PC-9 (cell line): ENCODE measurements at regions not wholly inside any gene's neighbourhood (a gene's known extent, or its start where the extent isn't known, plus 50 kb on each side); places are given as distances from the start of the nearest gene placed in this dataset.

Source experiments
- BruUV-seq: library from RNA; stranded (reverse); fragments of 400-500 nt; replicated peaks from 2 replicates; lab custom pipeline; 2021; lab: Mats Ljungman, UMichigan
- CTCF ChIA-PET: fragments of 300-600 bp; sonication (Branson Sonifier 250); formaldehyde crosslinking; loops from one replicate; lab custom pipeline; 2022; ENCODE audit warnings: antibody characterized with exemption; lab: Charles Lee
- POLR2A ChIA-PET: fragments of 300-600 bp; sonication (Branson Sonifier 250); formaldehyde crosslinking; loops from one replicate; lab custom pipeline; 2022; ENCODE audit warnings: antibody characterized with exemption; ENCODE audit not compliant: unreplicated experiment; lab: Charles Lee
- DNase-seq, 2 experiments: peaks; one replicate each; pipeline versions ENCODE4 v3.0.0 to v3.0.0-alpha.2; 2015 to 2022; ENCODE audit warnings: mixed read lengths in 1 of 2
- H2AFZ ChIP-seq: fragments of 200-600 bp; sonication (generic); 2 replicates; pipeline ENCODE4 v1.8.1; 2017; ENCODE audit warnings: antibody characterized with exemption
- H3F3A ChIP-seq: fragments of 200-600 bp; sonication (generic); 2 replicates; pipeline ENCODE4 v1.8.1; 2017; ENCODE audit warnings: antibody characterized with exemption, mild to moderate bottlenecking, low read depth; ENCODE audit not compliant: insufficient read depth
- H3K27ac ChIP-seq: fragments of 200-600 bp; sonication (generic); 2 replicates; pipeline ENCODE4 v1.6.1; 2016; ENCODE audit warnings: mixed run types
- H3K27me3 ChIP-seq: fragments of 200-600 bp; sonication (generic); 2 replicates; pipeline ENCODE4 v1.6.1; 2016; ENCODE audit warnings: low read depth, mixed run types; ENCODE audit not compliant: insufficient read depth
- H3K36me3 ChIP-seq: fragments of 200-600 bp; sonication (generic); 2 replicates; pipeline ENCODE4 v1.6.1; 2016; ENCODE audit warnings: low read depth, mixed run types
- H3K4me1 ChIP-seq: fragments of 200-600 bp; sonication (generic); replicated peaks from 2 replicates; pipeline ENCODE4 v1.6.1; 2016; ENCODE audit warnings: mixed run types; ENCODE audit not compliant: insufficient read depth
- H3K4me2 ChIP-seq: fragments of 200-600 bp; sonication (generic); 2 replicates; pipeline ENCODE4 v1.6.1; 2017; ENCODE audit warnings: mixed run types
- H3K4me3 ChIP-seq: fragments of 200-600 bp; sonication (generic); 2 replicates; pipeline ENCODE4 v1.6.1; 2016; ENCODE audit warnings: mixed run types
- H3K79me2 ChIP-seq: fragments of 200-600 bp; sonication (generic); 2 replicates; pipeline ENCODE4 v1.6.1; 2017; ENCODE audit warnings: low read depth, mixed run types
- H3K9me2 ChIP-seq: fragments of 200-600 bp; sonication (generic); 2 replicates; pipeline ENCODE4 v1.8.1; 2017; ENCODE audit warnings: mild to moderate bottlenecking; ENCODE audit not compliant: insufficient read depth
- H3K9me3 ChIP-seq: fragments of 200-600 bp; sonication (generic); 2 replicates; pipeline ENCODE4 v1.8.1; 2016; ENCODE audit warnings: low read depth; ENCODE audit not compliant: insufficient read depth
- H4K20me1 ChIP-seq: fragments of 200-600 bp; sonication (generic); 2 replicates; pipeline ENCODE4 v1.8.1; 2017; ENCODE audit not compliant: insufficient read depth
- CTCF ChIP-seq: fragments of 200-600 bp; sonication (generic); conservative IDR thresholded peaks from 2 replicates; pipeline ENCODE4 v1.6.1; 2017; ENCODE audit warnings: mixed run types, antibody characterized with exemption, mild to moderate bottlenecking, moderate library complexity
- EZH2 ChIP-seq: fragments of 200-600 bp; sonication (generic); IDR thresholded peaks from 2 replicates; pipeline ENCODE4 v1.8.0; 2017; ENCODE audit warnings: antibody characterized with exemption, low read depth
- intact Hi-C: fragments of 100-400 bp; cut with micrococcal nuclease; formaldehyde crosslinking; loops from one replicate; pipeline ENCODE4 v1.10.0; 2022; ENCODE audit not compliant: unreplicated experiment

GRCh38 chr2:116891191-116891590 is 923.3 kb upstream of the DDX18 start:
- Histone ChIP-seq H3K4me3 (no peak overlapping the region), H3K79me2 (no peaks in the 10 kb centered on the region), H3K4me2 (no peak overlapping the region), H4K20me1 (no peaks in the 10 kb centered on the region), H3K27ac (no peak overlapping the region), H3K9me3 (no peaks in the 10 kb centered on the region), H3F3A (no peaks in the 10 kb centered on the region), H3K27me3 (no peaks in the 10 kb centered on the region), H3K4me1 (no peaks in the 10 kb centered on the region), H3K36me3 (no peaks in the 10 kb centered on the region), H3K9me2 (no peaks in the 10 kb centered on the region), H2AFZ (no peak overlapping the region)
- BruUV-seq = no TSS peak
- CTCF ChIA-PET = no interaction called here
- intact Hi-C loops = no loop called here
- POLR2A ChIA-PET = no interaction called here
- DNase-seq = no peak
- TF ChIP-seq EZH2 (no peak), CTCF (no peak)

GRCh38 chr2:116911540-116911939 is 903.0 kb upstream of the DDX18 start:
- H3K4me3 ChIP-seq = no peak overlapping the region
- CTCF ChIA-PET = no interaction called here
- no peaks in the 10 kb centered on the region for H3K36me3 ChIP-seq
- H3K27ac ChIP-seq = no peak overlapping the region
- no peak for TF ChIP-seq CTCF
- TF ChIP-seq EZH2 = no peak
- intact Hi-C loops = no loop called here
- BruUV-seq = no TSS peak
- no peaks in the 10 kb centered on the region for H4K20me1 ChIP-seq
- H3K27me3 ChIP-seq = no peaks in the 10 kb centered on the region
- H3K4me2 ChIP-seq = no peak overlapping the region
- H3K9me2 ChIP-seq = no peaks in the 10 kb centered on the region
- H3K9me3 ChIP-seq = no peaks in the 10 kb centered on the region
- no peaks in the 10 kb centered on the region for H3K4me1 ChIP-seq
- DNase-seq = no peak
- POLR2A ChIA-PET = no interaction called here
- H2AFZ ChIP-seq = no peak overlapping the region
- no peaks in the 10 kb centered on the region for H3F3A ChIP-seq
- H3K79me2 ChIP-seq = no peaks in the 10 kb centered on the region

- Histone ChIP-seq H3K27ac (no peak overlapping the region), H3K36me3 (no peaks in the 10 kb centered on the region), H3K4me1 (no peaks in the 10 kb centered on the region), H3K79me2 (no peaks in the 10 kb centered on the region), H3K9me3 (no peaks in the 10 kb centered on the region), H4K20me1 (no peaks in the 10 kb centered on the region), H3F3A (no peaks in the 10 kb centered on the region), H3K9me2 (no peaks in the 10 kb centered on the region), H3K4me2 (no peak overlapping the region), H2AFZ (no peak overlapping the region), H3K27me3 (no peaks in the 10 kb centered on the region), H3K4me3 (no peak overlapping the region)
- intact Hi-C loops = no loop called here
- ChIA-PET POLR2A (no interaction called here), CTCF (no interaction called here)
- no TSS peak for BruUV-seq
- no peak for TF ChIP-seq EZH2
- no peak for TF ChIP-seq CTCF
- no peak for DNase-seq
Observed at GRCh38 chr2:116915673-116916072, 898.8 kb upstream of the DDX18 start.
